K562 (cell line): ENCODE measurements at regions not wholly inside any gene's neighbourhood (a gene's known extent, or its start where the extent isn't known, plus 50 kb on each side); places are given as distances from the start of the nearest gene placed in this dataset.

ENCODE experiments used
- CEBPB ChIP-seq: fragments of 450-650 bp; IDR thresholded peaks from 2 replicates; pipeline ENCODE4 v1.6.1; 2016; ENCODE audit warnings: missing genetic modification characterization, missing compliant biosample characterization
- CTCF ChIP-seq, 3 experiments: IDR thresholded peaks in 2 of 3; conservative IDR thresholded peaks in 1 of 3; 2 replicates each; pipeline ENCODE4 v1.5.1; 2011 to 2012; ENCODE audit warnings: low read length in 3 of 3, mild to moderate bottlenecking in 3 of 3, control low read depth in 2 of 3, improper control_type of control experiment in 1 of 3, inconsistent platforms in 1 of 3, low read depth in 1 of 3, mixed read lengths in 1 of 3, moderate library complexity in 1 of 3; ENCODE audit not compliant: insufficient read depth in 2 of 3
- E2F6 ChIP-seq, 2 experiments: IDR thresholded peaks; 2 replicates each; pipeline ENCODE4 v1.6.1; 2011; ENCODE audit warnings: borderline replicate concordance in 1 of 2, control low read depth in 1 of 2, low read depth in 1 of 2, low read length in 1 of 2, mild to moderate bottlenecking in 1 of 2, mixed read lengths in 1 of 2, moderate library complexity in 1 of 2; ENCODE audit not compliant: insufficient read depth in 1 of 2, insufficient read length in 1 of 2, poor library complexity in 1 of 2, severe bottlenecking in 1 of 2; ENCODE audit errors: extremely low read depth in 1 of 2
- KDM1A ChIP-seq, 2 experiments: fragments of 450-650 bp; IDR thresholded peaks; 2 replicates each; pipeline ENCODE4 v1.6.1; 2016; ENCODE audit warnings: mild to moderate bottlenecking in 2 of 2
- MAFK ChIP-seq: IDR thresholded peaks from 2 replicates; pipeline ENCODE4 v1.6.1; 2011; ENCODE audit warnings: low read length, improper control_type of control experiment
- PTTG1 ChIP-seq: fragments of 450-650 bp; IDR thresholded peaks from 2 replicates; pipeline ENCODE4 v1.6.1; 2016; ENCODE audit warnings: low read depth, mild to moderate bottlenecking, missing genetic modification characterization, missing compliant biosample characterization
- REST ChIP-seq, 2 experiments: fragments of 450-650 bp; formaldehyde crosslinking in 1 of 2; IDR thresholded peaks; 2 replicates each; pipeline versions ENCODE4 v1.4.0 to v1.6.1; 2014 to 2020; ENCODE audit warnings: mild to moderate bottlenecking in 2 of 2, borderline replicate concordance in 1 of 2, low read depth in 1 of 2
- SMC3 ChIP-seq: conservative IDR thresholded peaks from 2 replicates; pipeline ENCODE4 v1.6.1; 2011; ENCODE audit warnings: low read depth, low read length, improper control_type of control experiment; ENCODE audit not compliant: insufficient read depth
- ZNF184 ChIP-seq: sonication (generic); formaldehyde crosslinking; IDR thresholded peaks from 2 replicates; pipeline ENCODE4 v1.5.0; 2020; ENCODE audit warnings: missing genetic modification reagents

- TF ChIP-seq CEBPB (tag) (no peak), MAFK (no peak), REST (IDR thresholded peaks at IDR 0.05; ENCODE audit: borderline replicate concordance) (no peak), REST (CRISPR knock-in tag; IDR thresholded peaks at IDR 0.05; ENCODE audit: low read depth) (no peak), PTTG1 (tag) (no peak), CTCF (IDR thresholded peaks at IDR 0.05 in 2 of 3, conservative IDR thresholded peaks at IDR 0.05 in 1 of 3; ENCODE audit: insufficient read depth in 2 of 3, low read depth in 1 of 3, low read length in 3 of 3) (no peak), KDM1A (IDR thresholded peaks at IDR 0.05) (no peak), ZNF184 (CRISPR knock-in tag) (no peak), E2F6 (IDR thresholded peaks at IDR 0.05; ENCODE audit: borderline replicate concordance in 1 of 2, extremely low read depth in 1 of 2, insufficient read depth in 1 of 2, insufficient read length in 1 of 2, low read depth in 1 of 2, low read length in 1 of 2, poor library complexity in 1 of 2, severe bottlenecking in 1 of 2) (no peak), SMC3 (no peak)
Observed at GRCh38 chrX:8044947-8045346, 117.7 kb upstream of the PNPLA4 start.
